WTC11 (cell line): ENCODE measurements at regions not wholly inside any gene's neighbourhood (a gene's known extent, or its start where the extent isn't known, plus 50 kb on each side); places are given as distances from the start of the nearest gene placed in this dataset.

Experiments used
- ATAC-seq: fragments of 200-7000 bp; cut with Tn5 transposase; 2 replicates; pipeline ENCODE4 v1.10.0; 2021; ENCODE audit warnings: mild to moderate bottlenecking, moderate library complexity
- CTCF ChIA-PET: fragments of 300-600 bp; sonication (Branson Sonifier 250); formaldehyde crosslinking; loops from one replicate; lab custom pipeline; 2021; ENCODE audit warnings: antibody characterized with exemption; lab: Charles Lee
- POLR2A ChIA-PET: fragments of 350-600 bp; sonication (Branson Sonifier 250); formaldehyde crosslinking; loops from one replicate; lab custom pipeline; 2021; ENCODE audit warnings: antibody characterized with exemption; lab: Charles Lee
- DNase-seq: peaks from one replicate; pipeline ENCODE4 v3.0.0; 2021; ENCODE audit warnings: low spot score
- H3K27ac Mint-ChIP-seq: 2 replicates; pipeline ENCODE4 v1.8.0; 2021; ENCODE audit warnings: mixed read lengths
- H3K27me3 Mint-ChIP-seq: 2 replicates; pipeline ENCODE4 v1.8.0; 2021; ENCODE audit warnings: low read depth, mild to moderate bottlenecking, moderate library complexity, mixed read lengths
- H3K36me3 Mint-ChIP-seq: 2 replicates; pipeline ENCODE4 v1.8.0; 2021; ENCODE audit warnings: mixed read lengths
- H3K4me1 Mint-ChIP-seq: 2 replicates; pipeline ENCODE4 v1.8.0; 2022; ENCODE audit warnings: mixed read lengths
- H3K4me3 Mint-ChIP-seq: 2 replicates; pipeline ENCODE4 v1.8.0; 2021; ENCODE audit warnings: mild to moderate bottlenecking, moderate library complexity, mixed read lengths
- H3K9me3 Mint-ChIP-seq: 2 replicates; pipeline ENCODE4 v1.8.0; 2021; ENCODE audit warnings: mixed read lengths
- IRF2 ChIP-seq: sonication (generic); formaldehyde crosslinking; IDR thresholded peaks from 2 replicates; pipeline ENCODE4 v1.8.0; 2022; ENCODE audit warnings: low read depth, missing genetic modification reagents, borderline replicate concordance
- JAZF1 ChIP-seq: fragments of 250-450 bp; sonication (Bioruptor Pico); IDR thresholded peaks from 2 replicates; pipeline ENCODE4 v1.9.0; 2021; ENCODE audit warnings: moderate library complexity, mild to moderate bottlenecking, inconsistent platforms
- JUN ChIP-seq: sonication (generic); formaldehyde crosslinking; IDR thresholded peaks from 2 replicates; pipeline ENCODE4 v1.8.0; 2023; ENCODE audit warnings: mild to moderate bottlenecking, missing genetic modification reagents
- SMAD4 ChIP-seq: sonication (generic); formaldehyde crosslinking; IDR thresholded peaks from 2 replicates; pipeline ENCODE4 v1.8.0; 2022; ENCODE audit warnings: mild to moderate bottlenecking, missing genetic modification reagents
- SP1 ChIP-seq: sonication (generic); formaldehyde crosslinking; conservative IDR thresholded peaks from 2 replicates; pipeline ENCODE4 v1.8.1; 2022; ENCODE audit warnings: missing genetic modification reagents
- TCF7 ChIP-seq: sonication (generic); formaldehyde crosslinking; IDR thresholded peaks from 2 replicates; pipeline ENCODE4 v1.8.0; 2022; ENCODE audit warnings: mild to moderate bottlenecking, low read depth, missing genetic modification reagents, moderate library complexity
- TEAD1 ChIP-seq: sonication (generic); formaldehyde crosslinking; IDR thresholded peaks from 2 replicates; pipeline ENCODE4 v1.8.0; 2022; ENCODE audit warnings: mild to moderate bottlenecking, missing genetic modification reagents
- ZNF232 ChIP-seq: sonication (generic); formaldehyde crosslinking; IDR thresholded peaks from 2 replicates; pipeline ENCODE4 v1.8.0; 2022; ENCODE audit warnings: mild to moderate bottlenecking, missing genetic modification reagents
- ZNF396 ChIP-seq: fragments of 250-450 bp; sonication (Bioruptor Pico); IDR thresholded peaks from 2 replicates; pipeline ENCODE4 v1.8.0; 2021; ENCODE audit warnings: mild to moderate bottlenecking, moderate library complexity, borderline replicate concordance
- TF ChIP-seq, protein P1 (sequence below): fragments of 250-450 bp; sonication (Bioruptor Pico); conservative IDR thresholded peaks from 2 replicates; pipeline ENCODE4 v1.9.0; 2021; ENCODE audit warnings: mild to moderate bottlenecking
- TF ChIP-seq, protein P2 (sequence below): fragments of 250-450 bp; sonication (Bioruptor Pico); IDR thresholded peaks from 2 replicates; pipeline ENCODE4 v1.9.0; 2021; ENCODE audit warnings: mild to moderate bottlenecking
- TF ChIP-seq, protein P3 (sequence below): sonication (generic); formaldehyde crosslinking; IDR thresholded peaks from 2 replicates; pipeline ENCODE4 v1.8.1; 2022; ENCODE audit warnings: mild to moderate bottlenecking, moderate library complexity, missing genetic modification reagents
- TF ChIP-seq, protein P4 (sequence below): sonication (generic); formaldehyde crosslinking; IDR thresholded peaks from 2 replicates; pipeline ENCODE4 v1.8.1; 2023; ENCODE audit warnings: mild to moderate bottlenecking, missing genetic modification reagents, moderate library complexity
- TF ChIP-seq, protein P5 (sequence below): fragments of 250-450 bp; sonication (Bioruptor Pico); IDR thresholded peaks from 2 replicates; pipeline ENCODE4 v1.9.0; 2021; ENCODE audit warnings: mild to moderate bottlenecking, borderline replicate concordance
- TF ChIP-seq, protein P6 (sequence below): sonication (generic); formaldehyde crosslinking; IDR thresholded peaks from 2 replicates; pipeline ENCODE4 v1.8.0; 2022; ENCODE audit warnings: missing genetic modification reagents

DNA sequence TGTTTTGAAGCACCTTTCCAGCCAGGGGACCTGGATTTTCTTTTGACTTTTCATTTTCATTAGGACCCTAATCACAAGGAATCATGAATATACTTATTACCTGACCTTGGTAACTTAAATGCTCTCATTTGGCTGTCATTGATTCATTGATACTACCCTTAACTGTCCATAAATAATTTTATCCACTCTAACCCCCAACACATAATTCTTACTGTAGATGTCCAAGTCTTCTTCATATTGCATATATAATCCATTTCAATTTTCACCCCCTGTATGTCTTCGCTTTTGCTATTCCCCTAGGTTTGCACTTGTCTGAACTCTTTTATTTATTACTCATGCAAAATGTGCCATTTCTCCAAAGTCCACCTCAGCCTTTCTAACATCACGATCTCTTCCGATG is 602.9 kb downstream of the MMUT start:
- no peak for TF ChIP-seq TCF7 (CRISPR knock-in tag)
- no peak for TF ChIP-seq TEAD1 (CRISPR knock-in tag)
- TF ChIP-seq, protein P1, sequence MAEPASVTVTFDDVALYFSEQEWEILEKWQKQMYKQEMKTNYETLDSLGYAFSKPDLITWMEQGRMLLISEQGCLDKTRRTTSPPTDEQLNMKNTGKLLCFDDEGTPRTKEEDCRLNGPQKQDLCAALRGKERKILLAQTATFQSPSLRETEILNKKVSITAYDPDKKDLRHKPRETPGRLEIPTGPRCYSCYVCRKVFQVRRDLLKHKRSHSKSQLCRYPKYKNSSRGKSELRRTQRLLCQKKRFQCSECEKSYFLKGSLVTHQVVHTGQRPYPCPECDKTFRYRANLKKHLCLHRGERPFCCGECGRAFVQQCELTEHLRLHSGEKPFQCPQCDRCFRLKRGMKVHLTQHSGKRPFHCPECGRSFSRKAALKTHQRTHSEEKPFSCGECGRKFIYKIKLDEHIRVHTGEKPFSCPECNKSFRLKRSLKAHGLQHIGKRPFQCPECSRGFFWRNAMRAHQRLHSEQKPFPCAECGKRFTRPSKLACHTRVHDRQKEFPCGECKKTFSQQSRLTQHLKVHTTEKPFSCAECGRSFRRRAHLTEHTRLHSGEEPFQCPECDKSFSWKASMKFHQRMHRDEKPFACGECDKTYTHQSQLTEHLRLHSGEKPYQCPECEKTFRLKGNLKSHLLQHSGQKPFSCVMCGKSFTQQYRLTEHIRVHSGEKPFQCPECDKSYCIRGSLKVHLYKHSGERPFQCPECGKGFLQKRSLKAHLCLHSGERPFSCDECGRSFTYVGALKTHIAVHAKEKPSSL (CRISPR knock-in tag), result no peak
- TF ChIP-seq, protein P2, sequence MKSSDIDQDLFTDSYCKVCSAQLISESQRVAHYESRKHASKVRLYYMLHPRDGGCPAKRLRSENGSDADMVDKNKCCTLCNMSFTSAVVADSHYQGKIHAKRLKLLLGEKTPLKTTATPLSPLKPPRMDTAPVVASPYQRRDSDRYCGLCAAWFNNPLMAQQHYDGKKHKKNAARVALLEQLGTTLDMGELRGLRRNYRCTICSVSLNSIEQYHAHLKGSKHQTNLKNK (CRISPR knock-in tag), result no peak
- TF ChIP-seq, protein P3, sequence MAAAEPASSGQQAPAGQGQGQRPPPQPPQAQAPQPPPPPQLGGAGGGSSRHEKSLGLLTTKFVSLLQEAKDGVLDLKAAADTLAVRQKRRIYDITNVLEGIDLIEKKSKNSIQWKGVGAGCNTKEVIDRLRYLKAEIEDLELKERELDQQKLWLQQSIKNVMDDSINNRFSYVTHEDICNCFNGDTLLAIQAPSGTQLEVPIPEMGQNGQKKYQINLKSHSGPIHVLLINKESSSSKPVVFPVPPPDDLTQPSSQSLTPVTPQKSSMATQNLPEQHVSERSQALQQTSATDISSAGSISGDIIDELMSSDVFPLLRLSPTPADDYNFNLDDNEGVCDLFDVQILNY (CRISPR knock-in tag), result no peak
- TF ChIP-seq ZNF232 (CRISPR knock-in tag), result no peak
- no peak for TF ChIP-seq SMAD4 (CRISPR knock-in tag)
- TF ChIP-seq, protein P4, sequence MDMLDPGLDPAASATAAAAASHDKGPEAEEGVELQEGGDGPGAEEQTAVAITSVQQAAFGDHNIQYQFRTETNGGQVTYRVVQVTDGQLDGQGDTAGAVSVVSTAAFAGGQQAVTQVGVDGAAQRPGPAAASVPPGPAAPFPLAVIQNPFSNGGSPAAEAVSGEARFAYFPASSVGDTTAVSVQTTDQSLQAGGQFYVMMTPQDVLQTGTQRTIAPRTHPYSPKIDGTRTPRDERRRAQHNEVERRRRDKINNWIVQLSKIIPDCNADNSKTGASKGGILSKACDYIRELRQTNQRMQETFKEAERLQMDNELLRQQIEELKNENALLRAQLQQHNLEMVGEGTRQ, result no peak
- TF ChIP-seq, protein P5, sequence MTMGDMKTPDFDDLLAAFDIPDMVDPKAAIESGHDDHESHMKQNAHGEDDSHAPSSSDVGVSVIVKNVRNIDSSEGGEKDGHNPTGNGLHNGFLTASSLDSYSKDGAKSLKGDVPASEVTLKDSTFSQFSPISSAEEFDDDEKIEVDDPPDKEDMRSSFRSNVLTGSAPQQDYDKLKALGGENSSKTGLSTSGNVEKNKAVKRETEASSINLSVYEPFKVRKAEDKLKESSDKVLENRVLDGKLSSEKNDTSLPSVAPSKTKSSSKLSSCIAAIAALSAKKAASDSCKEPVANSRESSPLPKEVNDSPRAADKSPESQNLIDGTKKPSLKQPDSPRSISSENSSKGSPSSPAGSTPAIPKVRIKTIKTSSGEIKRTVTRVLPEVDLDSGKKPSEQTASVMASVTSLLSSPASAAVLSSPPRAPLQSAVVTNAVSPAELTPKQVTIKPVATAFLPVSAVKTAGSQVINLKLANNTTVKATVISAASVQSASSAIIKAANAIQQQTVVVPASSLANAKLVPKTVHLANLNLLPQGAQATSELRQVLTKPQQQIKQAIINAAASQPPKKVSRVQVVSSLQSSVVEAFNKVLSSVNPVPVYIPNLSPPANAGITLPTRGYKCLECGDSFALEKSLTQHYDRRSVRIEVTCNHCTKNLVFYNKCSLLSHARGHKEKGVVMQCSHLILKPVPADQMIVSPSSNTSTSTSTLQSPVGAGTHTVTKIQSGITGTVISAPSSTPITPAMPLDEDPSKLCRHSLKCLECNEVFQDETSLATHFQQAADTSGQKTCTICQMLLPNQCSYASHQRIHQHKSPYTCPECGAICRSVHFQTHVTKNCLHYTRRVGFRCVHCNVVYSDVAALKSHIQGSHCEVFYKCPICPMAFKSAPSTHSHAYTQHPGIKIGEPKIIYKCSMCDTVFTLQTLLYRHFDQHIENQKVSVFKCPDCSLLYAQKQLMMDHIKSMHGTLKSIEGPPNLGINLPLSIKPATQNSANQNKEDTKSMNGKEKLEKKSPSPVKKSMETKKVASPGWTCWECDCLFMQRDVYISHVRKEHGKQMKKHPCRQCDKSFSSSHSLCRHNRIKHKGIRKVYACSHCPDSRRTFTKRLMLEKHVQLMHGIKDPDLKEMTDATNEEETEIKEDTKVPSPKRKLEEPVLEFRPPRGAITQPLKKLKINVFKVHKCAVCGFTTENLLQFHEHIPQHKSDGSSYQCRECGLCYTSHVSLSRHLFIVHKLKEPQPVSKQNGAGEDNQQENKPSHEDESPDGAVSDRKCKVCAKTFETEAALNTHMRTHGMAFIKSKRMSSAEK (CRISPR knock-in tag), result no peak
- TF ChIP-seq JUN, result no peak
- H3K9me3 Mint-ChIP-seq, result peaks cover 24% of the 10 kb centered on the region
- H3K36me3 Mint-ChIP-seq, result peaks cover 21% of the 10 kb centered on the region
- no peak for ATAC-seq
- peaks cover 6% of the 10 kb centered on the region; the same call in 1 of the 2 replicates for H3K4me1 Mint-ChIP-seq
- no peak for DNase-seq
- H3K27me3 Mint-ChIP-seq, result no peaks in the 10 kb centered on the region
- POLR2A ChIA-PET, result no interaction called here
- H3K4me3 Mint-ChIP-seq, result no peak overlapping the region
- CTCF ChIA-PET, result no interaction called here
- no peak overlapping the region for H3K27ac Mint-ChIP-seq

DNA sequence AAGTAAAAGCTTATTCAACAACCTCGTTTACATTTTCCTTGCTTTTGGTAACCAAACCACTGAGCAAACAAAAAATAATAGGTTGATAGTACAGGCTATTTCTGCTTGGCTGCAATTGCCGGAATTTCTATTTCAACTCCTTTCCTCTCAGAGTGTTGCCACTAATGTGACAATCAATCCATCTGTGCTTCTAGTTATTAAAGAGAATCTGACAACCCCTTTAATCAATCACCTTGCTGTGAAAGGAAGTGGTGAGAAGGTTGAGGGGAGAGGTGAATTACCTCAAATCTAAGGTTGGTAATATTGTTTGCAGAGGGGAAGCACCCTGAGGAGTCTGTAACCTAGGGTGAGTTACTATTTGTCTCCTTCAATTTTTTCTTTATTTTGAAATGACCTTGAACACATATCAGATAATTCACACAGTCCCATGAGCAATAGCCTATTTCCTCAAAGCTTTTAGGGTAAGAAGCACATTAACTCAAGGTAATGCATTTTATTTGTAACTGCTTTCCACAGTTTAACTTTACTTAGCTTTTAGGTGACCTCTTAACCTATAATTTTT is 603.4 kb downstream of the MMUT start:
- TF ChIP-seq ZNF396 (CRISPR knock-in tag) (no peak), IRF2 (CRISPR knock-in tag) (no peak), SP1 (CRISPR knock-in tag) (no peak), JAZF1 (CRISPR knock-in tag) (no peak)
- TF ChIP-seq, protein P6, sequence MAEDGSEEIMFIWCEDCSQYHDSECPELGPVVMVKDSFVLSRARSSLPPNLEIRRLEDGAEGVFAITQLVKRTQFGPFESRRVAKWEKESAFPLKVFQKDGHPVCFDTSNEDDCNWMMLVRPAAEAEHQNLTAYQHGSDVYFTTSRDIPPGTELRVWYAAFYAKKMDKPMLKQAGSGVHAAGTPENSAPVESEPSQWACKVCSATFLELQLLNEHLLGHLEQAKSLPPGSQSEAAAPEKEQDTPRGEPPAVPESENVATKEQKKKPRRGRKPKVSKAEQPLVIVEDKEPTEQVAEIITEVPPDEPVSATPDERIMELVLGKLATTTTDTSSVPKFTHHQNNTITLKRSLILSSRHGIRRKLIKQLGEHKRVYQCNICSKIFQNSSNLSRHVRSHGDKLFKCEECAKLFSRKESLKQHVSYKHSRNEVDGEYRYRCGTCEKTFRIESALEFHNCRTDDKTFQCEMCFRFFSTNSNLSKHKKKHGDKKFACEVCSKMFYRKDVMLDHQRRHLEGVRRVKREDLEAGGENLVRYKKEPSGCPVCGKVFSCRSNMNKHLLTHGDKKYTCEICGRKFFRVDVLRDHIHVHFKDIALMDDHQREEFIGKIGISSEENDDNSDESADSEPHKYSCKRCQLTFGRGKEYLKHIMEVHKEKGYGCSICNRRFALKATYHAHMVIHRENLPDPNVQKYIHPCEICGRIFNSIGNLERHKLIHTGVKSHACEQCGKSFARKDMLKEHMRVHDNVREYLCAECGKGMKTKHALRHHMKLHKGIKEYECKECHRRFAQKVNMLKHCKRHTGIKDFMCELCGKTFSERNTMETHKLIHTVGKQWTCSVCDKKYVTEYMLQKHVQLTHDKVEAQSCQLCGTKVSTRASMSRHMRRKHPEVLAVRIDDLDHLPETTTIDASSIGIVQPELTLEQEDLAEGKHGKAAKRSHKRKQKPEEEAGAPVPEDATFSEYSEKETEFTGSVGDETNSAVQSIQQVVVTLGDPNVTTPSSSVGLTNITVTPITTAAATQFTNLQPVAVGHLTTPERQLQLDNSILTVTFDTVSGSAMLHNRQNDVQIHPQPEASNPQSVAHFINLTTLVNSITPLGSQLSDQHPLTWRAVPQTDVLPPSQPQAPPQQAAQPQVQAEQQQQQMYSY (CRISPR knock-in tag), result no peak
- Mint-ChIP-seq H3K36me3 (peaks cover 16% of the 10 kb centered on the region), H3K27me3 (no peaks in the 10 kb centered on the region), H3K4me1 (peaks cover 6% of the 10 kb centered on the region; the same call in 1 of the 2 replicates), H3K9me3 (peaks cover 19% of the 10 kb centered on the region), H3K27ac (no peak overlapping the region), H3K4me3 (no peak overlapping the region)
- ATAC-seq (no peak), DNase-seq (no peak)
- ChIA-PET POLR2A (no interaction called here), CTCF (no interaction called here)
